GM12875 (cell line): ENCODE measurements at regions not wholly inside any gene's neighbourhood (a gene's known extent, or its start where the extent isn't known, plus 50 kb on each side); places are given as distances from the start of the nearest gene placed in this dataset.

Experiments used
- H3K4me3 ChIP-seq: one replicate; pipeline ENCODE4 v1.5.1; 2011; ENCODE audit warnings: low read depth, low read length, control low read depth
- CTCF ChIP-seq: IDR thresholded peaks from 2 replicates; pipeline ENCODE4 v1.5.1; 2011; ENCODE audit warnings: low read depth, mild to moderate bottlenecking, control low read depth, inconsistent platforms, low read length, moderate library complexity, borderline replicate concordance; ENCODE audit not compliant: insufficient read depth

GRCh38 chr2:84033347-84033974 lies 425.6 kb downstream of the SUCLG1 start:
- TF ChIP-seq CTCF: no peak
- no peak overlapping the region for H3K4me3 ChIP-seq

GRCh38 chr2:84031312-84032050 lies 427.6 kb downstream of the SUCLG1 start:
- no peak overlapping the region for H3K4me3 ChIP-seq
- no peak for TF ChIP-seq CTCF

- no peak overlapping the region for H3K4me3 ChIP-seq
Observed at GRCh38 chr2:84029903-84030575, 429.0 kb downstream of the SUCLG1 start.

GRCh38 chr2:84026818-84027217 lies 432.3 kb downstream of the SUCLG1 start:
- no peak for TF ChIP-seq CTCF
- no peak overlapping the region for H3K4me3 ChIP-seq

More at GRCh38 chr2:84029903-84030575, 429.0 kb downstream of the SUCLG1 start:
- no peak for TF ChIP-seq CTCF

GRCh38 chr2:84022810-84023431 lies 436.2 kb downstream of the SUCLG1 start:
- peak; percentile 61 for TF ChIP-seq CTCF
- H3K4me3 ChIP-seq: no peak overlapping the region

- TF ChIP-seq CTCF: no peak
- H3K4me3 ChIP-seq: no peak overlapping the region
Observed at GRCh38 chr2:84017010-84017409, 442.1 kb downstream of the SUCLG1 start.
